HG03378 (cell line): ENCODE measurements at regions not wholly inside any gene's neighbourhood (a gene's known extent, or its start where the extent isn't known, plus 50 kb on each side); places are given as distances from the start of the nearest gene placed in this dataset.

Experiments used
- ATAC-seq: cut with Tn5 transposase; IDR thresholded peaks from one replicate; pipeline ENCODE4 v1.9.1; 2021; ENCODE audit warnings: mild to moderate bottlenecking, moderate library complexity; ENCODE audit not compliant: unreplicated experiment

DNA sequence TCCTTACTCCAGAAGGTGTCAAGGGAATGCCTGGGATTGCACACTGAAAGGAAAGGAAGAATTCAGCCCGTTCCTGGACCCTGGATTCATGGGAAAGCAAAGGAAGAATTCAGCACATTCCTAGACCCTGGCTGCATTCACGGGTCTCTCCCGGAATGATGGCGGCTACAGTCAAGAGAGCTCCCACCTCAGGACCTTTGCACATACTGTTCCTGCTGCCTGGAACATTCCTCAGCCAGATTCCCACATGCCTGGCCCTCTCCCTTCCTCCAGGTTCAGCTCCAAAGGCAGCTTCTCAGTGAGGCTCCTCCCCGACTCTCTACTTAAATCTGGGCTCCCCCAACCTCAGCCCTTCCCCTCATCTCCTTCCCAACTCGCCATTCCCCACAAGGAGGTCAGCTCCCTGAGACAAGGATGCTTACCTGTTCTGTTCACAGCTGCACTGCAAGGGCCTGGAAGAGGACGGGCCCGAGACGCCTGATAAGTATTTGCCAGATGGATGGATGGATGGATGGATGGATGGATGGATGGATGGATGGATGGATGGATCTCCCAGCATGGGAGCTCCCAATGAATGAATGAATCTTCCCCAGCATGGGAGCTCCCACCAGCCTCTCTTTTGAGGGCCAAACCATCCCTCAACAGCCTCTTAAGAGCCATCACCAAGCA is 77.4 kb downstream of the NCOR2 start:
- ATAC-seq = no peak

DNA sequence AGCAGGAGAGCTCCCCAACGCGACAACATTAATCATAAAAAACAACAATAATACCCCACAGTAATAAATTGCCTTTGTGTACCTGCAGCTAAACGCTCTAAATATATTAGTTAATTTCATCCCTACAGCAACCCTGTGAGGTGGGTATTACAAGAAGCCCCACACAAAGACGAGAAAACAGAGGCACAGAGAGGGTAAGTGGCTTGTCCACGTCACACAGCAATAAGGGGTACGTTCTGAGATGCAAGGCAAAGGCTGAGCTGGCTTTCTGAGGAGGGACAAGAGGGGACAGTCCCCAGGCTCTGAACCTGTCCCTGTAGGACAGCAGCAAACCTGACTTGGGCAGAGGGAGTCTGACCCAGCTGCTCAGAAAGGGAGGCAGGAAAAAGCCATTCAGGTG is 78.2 kb downstream of the NCOR2 start:
- ATAC-seq = no peak

DNA sequence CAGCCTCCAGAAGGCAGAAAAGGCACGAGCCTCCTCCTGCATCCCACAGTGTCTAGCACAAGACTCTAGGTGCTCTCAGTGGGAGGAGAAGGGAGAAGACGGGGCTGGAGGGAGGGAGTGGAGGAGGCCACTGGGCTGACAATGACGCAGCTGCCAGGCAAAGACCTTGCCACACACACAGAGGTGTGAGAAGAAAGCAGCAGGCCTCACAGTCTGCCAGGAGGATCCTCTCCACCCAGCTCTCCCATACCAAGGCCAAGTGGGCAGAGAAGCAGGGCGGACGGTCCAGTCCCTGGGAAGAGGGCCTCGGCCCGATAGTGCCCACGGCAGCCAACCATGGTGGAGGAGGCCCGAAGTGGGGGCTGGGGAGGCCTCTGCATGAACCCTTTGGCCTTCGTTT is 78.9 kb downstream of the NCOR2 start:
- no peak for ATAC-seq

DNA sequence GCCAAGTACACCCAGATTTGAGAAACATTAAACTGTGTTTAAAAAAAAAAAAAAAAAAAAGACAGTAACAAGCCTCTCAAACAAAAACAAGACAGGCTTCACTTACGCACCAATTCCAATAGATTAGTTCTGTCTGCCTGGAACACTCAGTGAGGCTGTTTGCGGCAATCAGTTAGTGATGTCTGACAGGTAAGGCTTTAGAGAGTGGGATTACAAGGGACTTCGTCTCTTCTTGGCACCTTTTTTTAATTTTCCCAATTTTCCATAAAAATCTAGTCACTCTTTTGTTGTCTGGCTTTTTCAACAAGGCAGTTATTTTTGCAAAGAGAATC is 79.6 kb downstream of the NCOR2 start:
- no peak for ATAC-seq

DNA sequence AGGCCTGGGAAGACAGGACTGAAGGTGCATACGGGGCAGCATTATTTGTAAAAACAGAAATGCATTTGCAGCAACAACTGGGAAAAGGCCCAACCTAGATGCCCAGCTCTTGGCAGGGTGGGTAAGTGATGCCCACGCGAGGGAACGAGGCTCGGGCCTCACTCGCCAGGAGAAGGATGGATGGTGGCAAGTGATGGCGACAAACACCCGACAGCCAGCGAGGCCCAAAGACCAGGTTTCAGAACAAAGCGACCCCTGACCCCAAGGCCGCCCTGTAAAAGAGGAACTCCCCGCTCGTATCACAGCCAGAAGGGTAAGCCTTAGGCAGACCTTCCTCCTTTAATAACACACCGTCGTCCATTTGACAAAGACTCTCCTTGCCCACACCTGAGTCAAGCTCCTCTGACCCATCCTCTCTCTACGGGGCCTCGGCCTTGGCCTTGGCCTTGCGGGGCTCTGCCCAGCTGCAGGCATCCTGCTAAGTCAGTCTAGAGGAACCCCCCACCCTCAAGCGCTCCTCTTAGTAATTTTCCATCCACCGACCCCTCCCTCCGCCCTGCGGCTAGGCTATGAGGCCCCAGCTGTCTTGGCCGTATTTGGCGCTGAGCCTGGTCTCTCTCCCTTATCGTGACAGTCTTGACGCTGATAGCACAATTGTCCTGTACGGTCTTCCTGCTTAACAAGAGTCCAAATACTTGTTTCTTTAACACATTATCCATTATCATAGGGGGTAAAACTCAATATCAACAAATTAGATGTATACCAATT is 80.2 kb downstream of the NCOR2 start:
- no peak for ATAC-seq

DNA sequence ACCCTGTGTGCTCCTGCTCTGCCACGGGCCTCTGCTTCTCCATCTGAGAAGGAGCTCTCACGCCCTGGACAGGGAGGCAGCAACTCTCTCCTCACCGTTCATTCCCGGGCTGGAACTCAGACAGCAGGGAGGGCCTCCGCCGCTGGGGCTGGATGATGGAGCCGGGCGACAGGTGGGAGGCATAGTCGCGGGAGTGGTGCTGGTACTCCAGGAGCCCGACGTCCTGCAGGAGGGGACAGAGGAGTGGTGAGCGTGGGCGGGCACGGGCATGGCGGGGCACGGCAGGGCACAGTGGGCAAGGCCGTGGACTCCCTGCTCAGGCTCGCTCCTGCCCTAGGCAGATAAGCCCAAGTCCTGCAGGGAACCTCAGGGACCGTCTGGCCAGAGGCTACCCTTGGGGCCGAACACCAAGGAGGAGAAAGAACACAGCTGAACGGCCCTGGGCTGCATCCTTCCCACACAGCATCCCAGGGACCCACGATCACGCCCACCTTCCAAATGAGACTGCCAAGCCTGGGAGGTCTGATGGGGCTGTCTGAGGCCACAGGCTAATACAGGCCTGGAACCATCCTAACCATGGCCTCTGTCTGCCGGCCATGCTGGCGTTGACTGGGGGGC is 81.0 kb downstream of the NCOR2 start:
- no peak for ATAC-seq

DNA sequence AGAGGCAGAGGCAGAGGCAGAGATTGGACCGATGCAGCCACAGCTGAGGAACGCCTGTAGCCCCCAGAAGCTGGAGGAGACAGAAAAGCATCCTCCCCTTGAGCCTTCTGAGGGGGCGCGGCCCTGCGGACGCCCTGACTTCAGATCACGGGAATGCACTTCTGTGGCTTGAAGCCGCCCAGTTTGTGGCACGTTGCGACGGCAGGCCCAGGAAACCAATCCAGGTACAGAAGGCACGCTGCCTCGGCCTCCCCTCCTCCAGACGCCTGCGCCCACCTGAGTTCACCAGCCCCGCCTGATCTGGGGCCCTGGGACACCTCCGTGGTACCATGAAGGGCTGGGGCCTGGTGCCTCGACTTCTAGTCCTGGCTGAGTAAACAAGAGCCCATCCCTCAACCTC is 82.0 kb downstream of the NCOR2 start:
- ATAC-seq = no peak

DNA sequence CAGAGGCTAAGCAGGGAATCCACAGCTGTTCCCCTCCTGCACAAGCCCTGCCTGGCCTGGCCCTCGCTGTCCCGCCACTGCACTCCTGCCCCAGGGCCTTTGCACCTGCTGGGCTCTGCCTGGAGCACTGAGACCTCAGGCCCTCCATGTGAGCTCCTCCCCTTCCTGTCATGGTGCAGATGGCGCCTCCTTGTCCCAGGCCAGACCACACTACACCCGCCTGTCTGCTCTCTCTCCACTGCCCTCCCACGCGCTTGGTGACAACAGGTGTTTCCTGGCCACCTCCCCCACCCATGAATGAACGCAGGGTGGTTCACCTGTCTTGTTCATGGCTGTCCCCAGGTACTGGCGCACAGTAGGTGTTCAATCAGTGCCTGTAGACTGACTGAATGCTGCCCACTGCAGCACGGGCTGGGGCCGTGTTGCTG is 82.9 kb downstream of the NCOR2 start:
- ATAC-seq = no peak

DNA sequence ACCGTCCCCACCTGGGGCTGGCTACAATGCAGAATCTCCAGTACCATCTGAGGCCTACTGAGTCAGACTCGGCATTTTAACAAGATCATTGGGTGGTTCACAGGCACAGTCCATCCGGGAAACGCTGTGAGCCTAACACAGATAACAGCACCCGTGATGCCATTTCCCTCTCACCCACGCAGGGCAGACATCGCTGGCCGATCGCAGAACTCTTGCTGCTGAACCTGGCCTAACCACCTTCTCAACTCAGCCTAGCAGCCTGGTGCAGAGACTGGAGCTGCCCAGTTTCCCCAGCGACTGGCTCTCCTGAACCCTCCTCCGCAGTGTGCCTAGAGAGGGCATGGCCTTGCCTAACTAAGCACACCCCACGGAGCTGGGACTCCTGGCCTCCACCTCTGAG is 83.3 kb downstream of the NCOR2 start:
- ATAC-seq = no peak

DNA sequence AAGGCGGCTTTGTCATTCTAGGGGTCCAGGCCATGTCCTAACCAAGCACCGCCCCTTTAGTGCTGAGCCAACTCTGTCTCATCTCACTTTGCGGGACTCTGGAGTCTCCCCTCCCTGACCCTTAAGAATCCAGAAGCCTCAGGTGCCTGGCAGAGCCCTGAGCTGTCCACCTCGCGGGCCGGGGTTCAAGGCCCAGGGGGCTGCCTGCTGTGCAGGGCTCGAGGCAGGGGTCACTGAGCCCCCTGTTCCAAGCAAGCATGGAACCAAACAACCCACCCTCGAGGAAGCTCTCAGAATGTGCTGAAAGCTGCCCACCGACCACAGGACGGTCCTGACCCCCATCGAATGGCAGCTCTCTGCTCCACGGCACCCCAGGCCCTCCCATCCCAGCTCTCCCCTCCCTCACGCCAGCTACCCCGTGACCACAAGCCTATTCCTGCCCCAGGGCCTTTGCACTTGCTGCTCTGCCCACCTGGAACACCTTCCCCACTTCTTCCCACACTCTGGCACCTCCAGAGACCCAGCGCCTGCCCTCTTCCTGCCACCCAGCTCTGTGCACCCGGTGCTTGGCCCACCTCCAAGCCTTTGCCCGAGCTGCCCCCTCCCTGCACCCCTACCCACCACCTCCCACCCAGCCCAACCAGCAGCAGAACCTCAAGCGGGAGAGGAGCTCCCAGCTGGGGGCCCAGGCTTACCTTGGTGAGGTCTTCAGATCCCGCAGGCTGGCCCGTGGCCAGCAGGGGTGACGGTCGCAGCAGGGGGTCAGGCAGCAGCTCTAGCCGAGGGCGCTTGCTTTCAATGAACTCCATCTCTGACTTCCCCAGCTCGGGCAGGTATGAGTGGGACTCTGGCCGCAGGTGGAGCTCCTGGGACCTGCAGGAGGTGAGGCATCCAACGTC is 84.3 kb downstream of the NCOR2 start:
- ATAC-seq = no peak

DNA sequence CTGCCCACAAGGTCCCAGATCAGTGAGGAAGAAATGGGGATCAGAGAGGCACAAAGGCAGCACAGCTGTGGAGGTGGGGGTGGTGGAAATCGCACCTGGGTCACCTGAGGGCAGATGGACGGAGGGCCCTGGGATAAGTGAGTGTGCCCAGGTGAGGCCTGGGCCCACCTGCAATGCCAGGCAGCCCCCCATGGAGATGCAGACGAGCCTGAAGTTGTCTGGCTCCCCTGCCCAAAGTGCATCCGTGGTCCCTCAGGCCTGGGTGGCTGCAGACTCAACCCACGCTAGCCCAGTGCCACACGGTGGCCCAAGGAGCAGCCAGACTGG is 84.9 kb downstream of the NCOR2 start:
- no peak for ATAC-seq

DNA sequence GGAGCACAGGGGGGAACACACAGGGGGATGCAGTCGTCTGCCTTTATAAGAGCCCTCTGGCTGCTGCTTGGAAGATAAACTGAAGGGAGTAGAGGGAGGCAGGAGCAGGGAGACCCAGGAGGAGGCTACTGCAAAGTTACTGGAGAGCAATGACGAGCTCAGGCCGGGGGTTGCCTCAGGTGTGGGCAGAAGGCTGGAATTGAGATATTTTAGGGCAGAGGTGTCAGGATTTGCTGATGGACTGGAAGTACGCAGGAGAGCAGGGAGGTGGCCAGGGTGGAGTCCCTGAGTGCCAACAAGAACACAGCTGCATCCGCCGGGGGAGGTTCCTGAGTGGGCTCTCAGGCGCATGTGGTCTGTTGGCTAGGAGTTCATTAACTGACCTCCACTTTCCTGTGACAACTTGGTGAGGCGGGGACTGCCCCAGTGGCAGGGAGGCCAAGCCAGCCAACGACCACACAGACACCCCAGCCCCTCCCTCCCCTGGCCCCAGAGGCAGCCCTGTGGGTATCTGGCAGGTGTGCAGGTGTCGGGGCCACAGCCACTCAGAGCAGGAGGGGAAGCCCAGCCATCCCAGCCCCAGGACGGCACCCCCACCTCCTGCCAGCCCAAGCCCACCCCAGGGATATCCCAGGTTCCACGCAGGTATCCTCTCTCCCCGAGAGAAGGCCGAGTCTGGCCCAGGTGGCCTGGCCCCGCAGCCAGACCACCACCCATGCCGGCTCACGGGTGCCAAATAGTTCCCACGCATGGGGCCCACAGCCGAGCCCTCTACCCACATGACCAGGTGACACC is 85.4 kb downstream of the NCOR2 start:
- no peak for ATAC-seq

DNA sequence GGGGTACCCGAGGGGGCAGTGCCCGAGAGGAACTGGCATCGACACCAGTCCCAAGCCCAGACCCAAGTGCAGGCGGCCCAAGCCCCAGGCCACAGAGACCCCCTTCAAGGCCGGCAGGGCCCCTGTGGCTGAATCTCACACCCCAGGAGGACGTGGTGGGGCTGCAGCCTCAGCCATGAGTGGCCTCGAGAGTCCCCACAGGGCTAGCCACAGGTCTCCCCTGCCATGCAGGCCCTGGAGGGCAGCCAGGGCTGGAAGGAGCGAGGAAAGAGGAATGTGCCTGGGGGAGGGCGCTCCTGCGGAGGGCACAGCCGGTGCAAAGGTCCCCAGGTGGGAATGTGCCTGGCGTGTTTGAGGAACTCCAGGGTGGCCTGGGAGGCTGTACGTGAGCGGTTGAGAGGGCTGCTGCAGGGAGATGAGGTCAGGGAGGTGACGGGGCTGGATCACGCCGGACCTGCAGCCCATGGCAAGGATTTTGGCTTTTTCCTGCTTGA is 86.1 kb downstream of the NCOR2 start:
- ATAC-seq = no peak

DNA sequence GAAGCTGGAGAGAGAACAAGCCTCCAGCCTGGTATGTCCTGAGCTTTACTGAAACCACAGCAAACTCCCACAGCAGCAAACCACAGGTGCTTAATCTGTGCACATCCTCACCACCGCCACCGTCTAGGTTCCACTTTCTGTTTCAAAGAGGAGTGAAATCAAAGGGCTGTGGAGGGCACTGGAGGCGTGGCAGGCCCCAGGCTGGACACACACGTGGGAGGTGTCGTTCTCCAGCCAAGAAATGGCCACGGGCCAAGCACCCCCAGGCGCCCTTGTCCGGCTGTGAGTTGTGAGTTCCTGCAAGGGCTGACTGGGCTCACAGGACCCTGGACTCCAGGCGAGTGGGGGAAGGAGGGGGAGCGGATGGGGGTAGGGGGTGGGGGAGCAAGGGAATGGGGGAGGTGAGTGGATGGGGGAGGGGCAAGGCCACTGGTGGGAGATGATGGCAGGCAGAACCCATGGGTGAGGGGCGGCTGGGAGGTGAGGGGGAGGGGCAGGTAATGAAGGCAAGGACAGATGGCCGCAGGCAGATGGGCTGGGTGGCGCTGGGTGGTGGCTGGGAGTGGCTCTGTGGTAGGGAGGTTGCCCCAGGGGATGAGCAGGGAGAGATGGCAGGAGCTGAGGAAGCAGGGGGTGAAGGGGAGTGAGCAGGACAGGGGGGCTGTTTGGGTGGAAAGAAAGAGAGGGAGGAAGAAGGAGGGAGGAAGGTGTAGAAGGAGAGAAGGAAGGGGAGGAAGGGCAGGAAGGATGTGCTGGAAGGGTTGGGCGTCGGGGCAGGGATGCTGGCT is 86.7 kb downstream of the NCOR2 start:
- peak; percentile 78 for ATAC-seq

DNA sequence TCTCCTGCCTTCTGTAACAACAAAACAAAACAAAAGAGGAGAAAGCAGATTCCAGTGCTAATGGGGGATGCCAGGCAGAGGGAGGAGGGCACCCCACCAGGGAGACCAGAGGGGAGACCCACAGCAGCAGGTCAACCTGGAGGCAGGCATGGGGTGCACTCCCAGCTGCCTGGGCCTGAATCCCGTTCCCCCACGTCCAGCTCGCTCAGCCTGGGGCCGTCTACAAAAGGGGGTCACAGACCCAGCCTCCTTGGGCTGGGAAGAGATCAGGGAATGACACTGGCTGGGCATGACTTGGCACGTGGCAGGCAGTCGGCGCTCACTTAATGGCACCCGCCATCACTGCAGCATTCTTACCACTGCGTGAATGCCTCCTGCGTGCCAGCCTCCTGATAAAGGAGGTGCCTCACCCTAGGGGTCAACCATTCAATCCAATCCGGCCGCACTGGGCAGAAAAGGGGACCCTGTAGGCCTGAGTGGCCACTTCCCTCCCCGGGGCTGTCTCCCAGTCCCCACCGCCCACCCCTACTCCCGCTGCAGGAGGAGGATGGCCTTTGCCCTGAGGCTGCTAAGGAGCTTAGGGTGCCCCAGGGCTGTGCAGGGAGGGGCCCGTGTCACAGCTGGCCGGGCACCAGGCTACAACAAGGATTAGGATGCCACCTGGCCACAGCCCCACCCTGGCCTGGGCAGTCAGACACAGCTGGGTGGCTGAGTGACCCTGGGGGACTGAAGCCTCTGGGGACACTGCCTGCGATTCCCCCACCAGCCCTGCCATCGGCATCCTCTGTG is 87.5 kb downstream of the NCOR2 start:
- peak; percentile 22 for ATAC-seq

DNA sequence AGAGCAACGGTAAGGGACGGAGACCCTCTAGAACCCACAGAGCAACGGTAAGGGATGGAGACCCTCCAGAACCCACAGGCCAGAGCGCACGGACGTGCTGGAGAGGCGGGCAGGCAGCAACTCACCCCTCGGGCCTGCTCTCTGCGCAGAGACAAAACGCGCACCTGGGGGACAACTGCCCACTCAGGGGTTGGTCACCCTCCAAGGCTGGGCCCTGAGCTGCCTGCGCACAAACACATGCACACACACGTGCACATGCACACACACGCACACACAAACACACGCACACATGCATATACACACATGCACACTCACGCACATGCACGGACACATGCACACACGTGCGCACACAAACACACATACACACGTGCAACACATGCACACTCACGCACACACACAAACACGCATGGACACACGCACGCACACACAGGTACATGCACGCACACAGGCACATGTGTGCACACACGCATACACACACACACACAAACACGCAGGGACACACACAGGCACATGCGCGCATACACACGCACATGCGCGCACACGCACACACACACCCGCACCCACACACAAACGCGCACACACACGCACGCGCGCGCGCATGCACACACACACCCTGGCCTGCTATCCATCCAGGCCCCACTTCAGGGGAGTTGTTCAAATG is 88.3 kb downstream of the NCOR2 start:
- ATAC-seq = no peak

DNA sequence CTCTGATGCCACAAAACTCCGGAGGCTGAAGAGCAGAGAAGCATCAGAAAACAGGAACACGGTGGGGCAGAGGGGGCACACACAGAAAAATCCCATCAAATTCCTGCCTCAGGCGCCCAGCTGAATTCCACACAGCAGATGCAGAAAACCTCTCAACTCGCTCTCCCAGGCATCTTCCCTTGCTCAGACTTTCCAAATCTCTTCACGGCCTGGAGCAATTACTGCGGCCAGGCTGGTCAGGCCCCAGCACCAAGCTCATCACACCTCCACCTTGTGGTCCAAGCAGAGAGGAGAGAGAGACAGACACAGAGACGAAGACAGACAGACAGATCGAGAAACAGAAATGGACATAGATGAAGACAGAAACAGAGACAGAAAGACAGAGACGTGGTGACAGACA is 89.0 kb downstream of the NCOR2 start:
- ATAC-seq = no peak

DNA sequence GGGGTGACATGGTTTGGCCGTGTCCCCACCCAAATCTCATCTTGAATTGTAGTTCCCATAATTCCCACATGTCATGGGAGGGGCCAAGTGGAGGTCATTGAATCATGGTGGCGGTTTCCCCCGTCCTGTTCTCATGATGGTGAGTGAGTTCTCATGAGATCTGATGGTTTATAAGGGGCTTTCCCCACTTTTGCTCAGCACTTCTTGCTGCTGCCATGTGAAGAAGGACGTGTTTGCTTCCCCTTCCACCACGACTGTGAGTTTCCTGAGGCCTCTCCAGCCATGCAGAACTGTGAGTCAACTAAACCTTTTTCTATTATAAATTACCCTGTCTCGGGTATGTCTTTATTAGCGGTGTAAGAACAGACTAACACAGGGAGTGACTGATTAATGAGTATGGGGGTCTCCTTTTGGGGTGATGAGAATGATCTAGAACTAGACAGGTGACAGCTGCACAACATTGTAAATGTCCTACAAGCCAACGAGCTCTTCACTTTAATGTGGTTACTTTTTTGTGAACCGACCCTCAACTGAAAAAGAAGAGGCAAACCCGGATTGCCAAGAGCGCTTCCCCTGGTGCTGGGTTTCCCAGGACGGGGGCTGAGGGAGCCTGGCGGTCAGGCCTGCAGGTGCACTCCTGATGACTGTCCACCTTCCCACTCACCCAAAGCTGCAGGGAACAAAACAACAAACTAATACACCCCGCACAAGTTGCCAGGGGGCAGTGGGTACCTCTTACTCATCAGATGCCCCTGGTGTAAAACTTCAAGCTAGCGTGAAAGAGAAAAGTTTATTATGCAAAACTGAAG is 90.1 kb downstream of the NCOR2 start:
- no peak for ATAC-seq
